NCI-H1694 treated with DMSO at 0.1 percent for 48 hours (cell line): ENCODE measurements at regions not wholly inside any gene's neighbourhood (a gene's known extent, or its start where the extent isn't known, plus 50 kb on each side); places are given as distances from the start of the nearest gene placed in this dataset.
A peak's percentile ranks its signal among the peaks of the same experiment; 100 is the strongest.

ENCODE experiments used
- DNase-seq: peaks from one replicate; lab custom pipeline; 2025; lab: John Stamatoyannopoulos, UW

GRCh38 chr9:82637368-82637767, 425.6 kb downstream of the RASEF start:
- DNase-seq = no peak

- DNase-seq = no peak
These were observed 417.3 kb downstream of the RASEF start for GRCh38 chr9:82645600-82645999.

GRCh38 chr9:82650368-82650767, 412.6 kb downstream of the RASEF start:
- no peak for DNase-seq

- no peak for DNase-seq
These were observed 411.5 kb downstream of the RASEF start for GRCh38 chr9:82651474-82651873.

- DNase-seq = no peak
These were observed 397.6 kb downstream of the RASEF start for GRCh38 chr9:82665324-82665723.

- no peak for DNase-seq
These were observed 394.2 kb downstream of the RASEF start for GRCh38 chr9:82668689-82669199.

- no peak for DNase-seq
These were observed 392.9 kb downstream of the RASEF start for GRCh38 chr9:82670000-82670399.

GRCh38 chr9:82670726-82671125, 392.2 kb downstream of the RASEF start:
- DNase-seq = no peak

GRCh38 chr9:82673201-82673600, 389.7 kb downstream of the RASEF start:
- no peak for DNase-seq

- DNase-seq = no peak
These were observed 389.0 kb downstream of the RASEF start for GRCh38 chr9:82673919-82674318.

GRCh38 chr9:82675102-82675501, 387.8 kb downstream of the RASEF start:
- DNase-seq = no peak

- no peak for DNase-seq
These were observed 387.3 kb downstream of the RASEF start for GRCh38 chr9:82675605-82676004.

GRCh38 chr9:82677086-82677485, 385.9 kb downstream of the RASEF start:
- DNase-seq = no peak

GRCh38 chr9:82679472-82679871, 383.5 kb downstream of the RASEF start:
- no peak for DNase-seq

GRCh38 chr9:82680179-82680935, 382.6 kb downstream of the RASEF start:
- DNase-seq = peak; percentile 43

- no peak for DNase-seq
These were observed 381.1 kb downstream of the RASEF start for GRCh38 chr9:82681809-82682208.

GRCh38 chr9:82682431-82682830, 380.5 kb downstream of the RASEF start:
- no peak for DNase-seq

GRCh38 chr9:82695704-82696103, 367.2 kb downstream of the RASEF start:
- no peak for DNase-seq

GRCh38 chr9:82706786-82707185, 356.2 kb downstream of the RASEF start:
- DNase-seq = no peak

- DNase-seq = no peak
These were observed 346.1 kb downstream of the RASEF start for GRCh38 chr9:82716821-82717220.

GRCh38 chr9:82720515-82720914, 342.4 kb downstream of the RASEF start:
- DNase-seq = no peak

- no peak for DNase-seq
These were observed 341.3 kb downstream of the RASEF start for GRCh38 chr9:82721593-82721992.

GRCh38 chr9:82722051-82722450, 340.9 kb downstream of the RASEF start:
- no peak for DNase-seq

GRCh38 chr9:82722561-82722960, 340.4 kb downstream of the RASEF start:
- no peak for DNase-seq
